Naive thymus-derived CD4-positive, alpha-beta T cell (primary cell): ENCODE measurements at regions not wholly inside any gene's neighbourhood (a gene's known extent, or its start where the extent isn't known, plus 50 kb on each side); places are given as distances from the start of the nearest gene placed in this dataset.

ENCODE experiments used
- ATAC-seq: fragments of 150-1000 bp; cut with Tn5 transposase; 2 replicates; pipeline ENCODE4 v1.10.0; 2021; ENCODE audit warnings: mild to moderate bottlenecking, moderate library complexity
- CTCF ChIA-PET: fragments of 350-600 bp; sonication (Branson Sonifier 250); formaldehyde crosslinking; loops from one replicate; lab custom pipeline; 2021; ENCODE audit warnings: antibody characterized with exemption; lab: Charles Lee
- POLR2A ChIA-PET: fragments of 350-600 bp; sonication (Branson Sonifier 250); formaldehyde crosslinking; loops from one replicate; lab custom pipeline; 2021; ENCODE audit warnings: antibody characterized with exemption, inconsistent platforms; lab: Charles Lee
- DNase-seq, 9 donors: peaks; one replicate each; pipeline versions ENCODE4 v3.0.0 to v3.0.0-alpha.2; 2020 to 2022; ENCODE audit warnings: mixed read lengths in 1 of 9
- H3K27ac ChIP-seq: one replicate; pipeline ENCODE4 v1.7.0; 2013; ENCODE audit warnings: mild to moderate bottlenecking, low read depth, low read length, moderate library complexity
- H3K27me3 ChIP-seq, 2 donors: one replicate each; pipeline ENCODE4 v1.7.0; 2013; ENCODE audit warnings: low read length in 2 of 2, mild to moderate bottlenecking in 2 of 2, moderate library complexity in 2 of 2; ENCODE audit not compliant: control insufficient read depth in 2 of 2, insufficient read depth in 2 of 2
- H3K36me3 ChIP-seq, 3 experiments: 1 replicate in 2 of 3; 2 replicates in 1 of 3; pipeline ENCODE4 v1.7.0; 2013; ENCODE audit warnings: low read length in 3 of 3, mild to moderate bottlenecking in 3 of 3, moderate library complexity in 1 of 3; ENCODE audit not compliant: insufficient read depth in 3 of 3, control insufficient read depth in 2 of 3
- H3K4me1 ChIP-seq, 2 donors: one replicate each; pipeline ENCODE4 v1.7.0; 2013; ENCODE audit warnings: low read length in 2 of 2, mild to moderate bottlenecking in 2 of 2, moderate library complexity in 1 of 2; ENCODE audit not compliant: control insufficient read depth in 2 of 2, insufficient read depth in 2 of 2
- H3K4me3 ChIP-seq: 2 replicates; pipeline ENCODE4 v1.7.0; 2013; ENCODE audit warnings: mild to moderate bottlenecking, low read length
- H3K9me3 ChIP-seq, 3 experiments: 1 replicate in 2 of 3; 2 replicates in 1 of 3; pipeline ENCODE4 v1.7.0; 2013; ENCODE audit warnings: low read length in 3 of 3; ENCODE audit not compliant: control insufficient read depth in 2 of 3
- H3K27ac Mint-ChIP-seq, 9 donors: one replicate each; pipeline ENCODE4 v1.8.0; 2020 to 2022; ENCODE audit warnings: mixed read lengths in 9 of 9, mild to moderate bottlenecking in 8 of 9, moderate library complexity in 5 of 9, inconsistent platforms in 2 of 9
- H3K27me3 Mint-ChIP-seq, 5 donors: one replicate each; pipeline ENCODE4 v1.8.0; 2021 to 2022; ENCODE audit warnings: mixed read lengths in 5 of 5, mild to moderate bottlenecking in 1 of 5
- H3K36me3 Mint-ChIP-seq, 5 donors: one replicate each; pipeline ENCODE4 v1.8.0; 2020 to 2022; ENCODE audit warnings: mixed read lengths in 5 of 5, mild to moderate bottlenecking in 3 of 5, inconsistent platforms in 1 of 5
- H3K4me1 Mint-ChIP-seq, 7 donors: one replicate each; pipeline ENCODE4 v1.8.0; 2020 to 2022; ENCODE audit warnings: mixed read lengths in 7 of 7, mild to moderate bottlenecking in 3 of 7, inconsistent platforms in 1 of 7
- H3K4me3 Mint-ChIP-seq, 10 donors: one replicate each; pipeline ENCODE4 v1.8.0; 2020 to 2022; ENCODE audit warnings: mild to moderate bottlenecking in 10 of 10, mixed read lengths in 10 of 10, moderate library complexity in 6 of 10, inconsistent platforms in 2 of 10
- H3K9me3 Mint-ChIP-seq, 11 donors: one replicate each; pipeline ENCODE4 v1.8.0; 2020 to 2022; ENCODE audit warnings: mixed read lengths in 11 of 11, mild to moderate bottlenecking in 4 of 11, inconsistent platforms in 1 of 11, moderate library complexity in 1 of 11
- intact Hi-C, 2 donors: fragments of 100-400 bp; cut with micrococcal nuclease; formaldehyde crosslinking; loops; one replicate each; pipeline ENCODE4 v1.15.1; 2023

DNA sequence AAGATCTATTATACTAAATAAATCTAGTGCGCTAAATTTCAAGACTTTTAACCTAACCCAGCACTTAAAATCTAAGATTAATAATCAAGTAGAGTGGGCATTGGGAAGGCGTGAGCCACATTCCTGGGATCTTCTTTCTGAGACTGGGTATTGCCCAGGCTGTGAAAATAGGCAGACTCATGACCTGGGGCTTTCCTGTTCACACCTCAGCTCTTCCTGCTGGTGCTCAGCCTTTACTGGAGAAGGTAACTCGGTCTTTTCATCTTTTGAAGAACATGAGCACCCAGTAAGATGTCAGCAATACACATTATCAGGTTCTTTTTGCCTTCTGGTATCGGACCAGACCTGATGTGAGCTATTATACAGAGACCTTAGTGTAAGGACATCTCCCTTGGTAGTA lies 500.5 kb downstream of the PLCL1 start:
- Histone ChIP-seq H3K4me1 (no peaks in the 10 kb centered on the region), H3K4me3 (no peak overlapping the region), H3K36me3 (no peaks in the 10 kb centered on the region), H3K27me3 (no peaks in the 10 kb centered on the region), H3K9me3 (no peaks in the 10 kb centered on the region), H3K27ac (no peak overlapping the region)
- DNase-seq (no peak), ATAC-seq (no peak)
- peaks cover 0 to 2% (median 0%) of the 10 kb centered on the region in 7 donors for H3K4me1 Mint-ChIP-seq
- H3K27me3 Mint-ChIP-seq, result peaks cover 9 to 33% (median 13%) of the 10 kb centered on the region in 5 donors
- ChIA-PET POLR2A (no interaction called here), CTCF (interaction anchor here (1.6 kb wide), 1 partner anchor 8 kb away, joined by 5 read pairs; no protein-coding TSS in a partner anchor)
- H3K4me3 Mint-ChIP-seq, result no peak overlapping the region
- no peak overlapping the region for H3K27ac Mint-ChIP-seq
- intact Hi-C loops, result loop anchor here in 1 of 2 donors (5.0 kb wide), 1 partner anchor 1668 kb away; the partner anchor contains the start of gene CCDC150
- H3K36me3 Mint-ChIP-seq, result no peaks in the 10 kb centered on the region
- no peaks in the 10 kb centered on the region for H3K9me3 Mint-ChIP-seq

DNA sequence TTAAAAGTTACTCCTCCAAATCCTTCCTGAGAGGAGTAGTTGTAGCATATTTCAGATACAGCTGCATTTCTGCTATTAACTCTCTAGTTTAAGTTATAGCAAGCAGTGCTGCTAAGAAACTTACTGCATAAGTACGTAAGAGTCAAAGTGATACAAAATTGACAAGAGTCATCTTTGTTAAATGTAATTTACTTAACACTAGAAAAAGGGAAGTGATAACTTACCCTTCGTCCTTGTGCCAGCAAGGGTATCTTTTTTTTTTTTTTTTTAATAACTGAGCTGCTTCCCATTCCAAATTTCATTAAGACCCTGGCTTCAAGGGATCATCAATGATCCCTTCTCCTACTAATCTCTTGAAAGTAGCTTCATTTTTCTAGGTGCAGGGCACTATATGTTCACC lies 493.0 kb downstream of the PLCL1 start:
- Mint-ChIP-seq H3K27me3 (peaks cover 4 to 14% (median 7%) of the 10 kb centered on the region in 5 donors), H3K27ac (no peak overlapping the region), H3K4me1 (peaks cover 0 to 5% (median 0%) of the 10 kb centered on the region in 7 donors), H3K4me3 (no peak overlapping the region), H3K36me3 (peaks cover 0 to 3% (median 0%) of the 10 kb centered on the region in 5 donors), H3K9me3 (no peaks in the 10 kb centered on the region)
- Histone ChIP-seq H3K9me3 (no peaks in the 10 kb centered on the region), H3K36me3 (no peaks in the 10 kb centered on the region), H3K27ac (no peak overlapping the region), H3K27me3 (no peaks in the 10 kb centered on the region), H3K4me1 (no peaks in the 10 kb centered on the region), H3K4me3 (no peak overlapping the region)
- ChIA-PET CTCF (interaction anchor here (0.6 to 3.6 kb wide), 16 partner anchors 8 to 1443 kb away, joined by 3 to 32 read pairs (median 3); partner anchors contain the start of genes MARS2 and PLCL1), POLR2A (interaction anchor here (0.7 kb wide), 2 partner anchors 488 to 784 kb away, joined by 3 read pairs; no protein-coding TSS in a partner anchor)
- intact Hi-C loops, result loop anchor here (2.0 to 10.0 kb wide), 6 partner anchors 171 to 2003 kb away; partner anchors contain the start of gene SF3B1 (in 1 of the 2)
- DNase-seq (no peak), ATAC-seq (no peak)

DNA sequence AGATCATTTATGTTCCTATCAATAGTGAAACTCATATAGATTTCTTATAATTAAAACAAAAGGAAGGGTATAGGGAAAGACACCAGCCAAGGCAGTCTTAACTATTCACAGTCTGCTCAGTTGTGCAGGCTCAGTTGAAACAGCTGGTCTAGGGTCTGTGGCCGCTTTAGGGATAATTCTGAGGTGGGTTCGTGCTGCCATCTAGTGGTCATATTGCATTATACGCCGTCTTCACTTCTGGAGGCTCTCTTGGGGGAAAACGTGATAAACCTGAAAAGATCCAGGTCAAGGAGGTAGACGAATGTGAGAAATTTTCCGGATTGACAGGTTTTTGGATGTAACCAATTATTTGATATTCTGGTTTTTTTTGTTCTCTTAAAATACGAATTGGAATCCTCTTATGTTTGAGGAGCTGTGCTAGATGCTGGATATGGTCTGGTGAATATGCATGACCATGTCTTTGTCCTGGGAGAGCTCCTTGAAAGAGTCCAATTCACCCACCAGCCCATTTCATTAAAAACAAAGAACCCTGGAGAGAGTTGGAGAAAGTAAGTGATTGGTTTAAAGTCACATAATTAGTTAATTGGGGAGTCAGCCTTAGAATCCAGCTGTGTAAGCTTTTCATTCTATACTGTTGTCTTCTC lies 492.4 kb downstream of the PLCL1 start:
- intact Hi-C loops, result loop anchor here (1.0 to 10.0 kb wide), 12 partner anchors 169 to 2002 kb away; partner anchors contain the start of genes HSPD1 (in 1 of the 2) and SF3B1 (in 1 of the 2)
- Mint-ChIP-seq H3K4me1 (peaks cover 0 to 5% (median 0%) of the 10 kb centered on the region in 7 donors), H3K4me3 (peak overlapping the region in 1 of 10 donors; percentile 8), H3K27ac (peak overlapping the region in 1 of 9 donors; percentile 41), H3K9me3 (no peaks in the 10 kb centered on the region), H3K27me3 (peaks cover 7 to 19% (median 8%) of the 10 kb centered on the region in 5 donors), H3K36me3 (peaks cover 0 to 3% (median 0%) of the 10 kb centered on the region in 5 donors)
- H3K27ac ChIP-seq, result no peak overlapping the region
- ATAC-seq, result peak; percentile 84
- ChIA-PET POLR2A (interaction anchor here (0.7 to 1.5 kb wide), 3 partner anchors 488 to 784 kb away, joined by 3 to 10 read pairs (median 3); partner anchors contain the start of gene PLCL1), CTCF (interaction anchor here (0.6 to 3.6 kb wide), 20 partner anchors 8 to 1443 kb away, joined by 3 to 32 read pairs (median 3); partner anchors contain the start of genes MARS2 and PLCL1)
- H3K27me3 ChIP-seq, result no peaks in the 10 kb centered on the region
- H3K36me3 ChIP-seq, result no peaks in the 10 kb centered on the region
- H3K4me3 ChIP-seq, result no peak overlapping the region
- no peaks in the 10 kb centered on the region for H3K4me1 ChIP-seq
- no peaks in the 10 kb centered on the region for H3K9me3 ChIP-seq
- peak; percentile 11 to 67 (median 54) for DNase-seq

DNA sequence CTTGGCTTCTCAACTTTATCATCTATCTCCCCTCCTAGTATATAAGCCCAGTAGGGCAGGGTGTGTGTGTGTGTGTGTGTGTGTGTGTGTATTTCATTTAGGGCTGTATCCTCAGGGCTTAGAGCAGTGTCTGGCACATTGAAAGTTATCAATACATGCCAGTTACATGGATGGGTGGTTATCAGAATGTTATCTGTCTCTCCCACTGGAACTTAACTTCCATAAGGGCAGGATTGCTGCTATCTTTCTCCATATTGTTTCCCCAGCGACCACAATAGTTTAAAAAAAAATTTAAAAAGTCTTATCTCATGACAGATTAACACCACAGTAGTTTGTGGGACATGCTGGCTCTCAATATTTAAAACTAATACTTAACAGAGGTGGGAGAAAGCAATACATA lies 488.9 kb downstream of the PLCL1 start:
- CTCF ChIA-PET, result interaction anchor here (0.8 kb wide), 1 partner anchor 166 kb away, joined by 5 read pairs; no protein-coding TSS in a partner anchor
- H3K4me1 Mint-ChIP-seq, result peaks cover 0 to 5% (median 0%) of the 10 kb centered on the region in 7 donors
- intact Hi-C loops, result loop anchor here in 1 of 2 donors (10.0 kb wide), 3 partner anchors 308 to 1998 kb away; partner anchors contain the start of gene SF3B1
- Histone ChIP-seq H3K36me3 (no peaks in the 10 kb centered on the region), H3K9me3 (no peaks in the 10 kb centered on the region), H3K4me3 (no peak overlapping the region), H3K4me1 (no peaks in the 10 kb centered on the region), H3K27me3 (no peaks in the 10 kb centered on the region), H3K27ac (no peak overlapping the region)
- H3K27ac Mint-ChIP-seq, result no peak overlapping the region
- H3K9me3 Mint-ChIP-seq, result no peaks in the 10 kb centered on the region
- ATAC-seq (no peak), DNase-seq (no peak)
- H3K36me3 Mint-ChIP-seq, result peaks cover 0 to 3% (median 0%) of the 10 kb centered on the region in 5 donors
- H3K4me3 Mint-ChIP-seq, result no peak overlapping the region
- peaks cover 4 to 21% (median 11%) of the 10 kb centered on the region in 5 donors for H3K27me3 Mint-ChIP-seq
- POLR2A ChIA-PET, result no interaction called here

DNA sequence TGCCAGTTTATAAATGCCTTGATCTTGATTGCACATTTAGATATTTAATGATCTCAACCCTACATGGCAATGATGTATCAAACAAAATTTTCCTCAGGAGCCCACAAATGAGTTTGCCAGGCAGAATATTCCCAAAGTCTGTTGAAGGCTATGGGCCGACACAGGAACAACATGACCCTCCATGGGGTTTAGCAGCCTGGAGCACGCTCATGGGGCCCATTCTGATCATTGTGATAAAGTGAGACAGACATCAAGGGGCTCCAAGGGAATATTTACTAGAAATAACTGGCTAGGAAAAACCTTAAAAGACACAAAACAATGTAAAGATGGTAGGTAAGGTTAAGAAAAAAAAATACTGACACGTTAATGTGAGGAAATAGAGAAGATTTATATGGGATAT lies 485.4 kb downstream of the PLCL1 start:
- peaks cover 19 to 23% (median 22%) of the 10 kb centered on the region in 5 donors for H3K27me3 Mint-ChIP-seq
- DNase-seq, result no peak

DNA sequence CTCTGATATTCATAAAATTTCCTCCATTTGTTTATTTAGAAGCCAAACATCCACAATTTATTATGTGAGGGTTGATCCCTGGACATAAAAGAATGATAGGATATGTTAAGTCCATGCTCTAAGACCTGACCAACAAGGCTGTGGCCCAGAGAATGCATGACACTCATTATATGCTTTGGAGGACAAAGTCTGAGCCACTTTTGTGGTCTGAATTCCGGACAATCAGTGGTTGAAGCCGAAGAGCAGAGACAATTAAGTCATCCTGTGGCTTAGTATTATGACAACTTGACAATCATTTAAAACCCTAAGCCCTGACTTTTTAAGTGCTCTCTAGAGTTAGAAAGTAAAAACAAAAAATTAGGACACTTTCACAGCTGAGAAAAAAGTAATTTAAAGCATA lies 483.3 kb downstream of the PLCL1 start:
- Mint-ChIP-seq H3K4me1 (no peaks in the 10 kb centered on the region), H3K27ac (no peak overlapping the region), H3K4me3 (no peak overlapping the region), H3K9me3 (no peaks in the 10 kb centered on the region), H3K27me3 (peaks cover 20 to 36% (median 32%) of the 10 kb centered on the region in 5 donors), H3K36me3 (no peaks in the 10 kb centered on the region)
- intact Hi-C loops, result no loop called here
- CTCF ChIA-PET, result no interaction called here
- Histone ChIP-seq H3K9me3 (no peaks in the 10 kb centered on the region), H3K4me3 (no peak overlapping the region), H3K27me3 (no peaks in the 10 kb centered on the region), H3K4me1 (no peaks in the 10 kb centered on the region), H3K36me3 (no peaks in the 10 kb centered on the region), H3K27ac (no peak overlapping the region)
- DNase-seq (no peak), ATAC-seq (no peak)
- POLR2A ChIA-PET, result no interaction called here

More for the DNA sequence above, 485.4 kb downstream of the PLCL1 start:
- no peaks in the 10 kb centered on the region for H3K27me3 ChIP-seq
- no peaks in the 10 kb centered on the region for H3K9me3 ChIP-seq
- no peak for ATAC-seq
- no peaks in the 10 kb centered on the region for H3K9me3 Mint-ChIP-seq
- H3K4me3 Mint-ChIP-seq, result no peak overlapping the region
- no peaks in the 10 kb centered on the region for H3K36me3 ChIP-seq
- POLR2A ChIA-PET, result no interaction called here
- H3K36me3 Mint-ChIP-seq, result peaks cover 0 to 3% (median 0%) of the 10 kb centered on the region in 5 donors
- no peak overlapping the region for H3K27ac Mint-ChIP-seq
- CTCF ChIA-PET, result interaction anchor here (0.7 kb wide), 1 partner anchor 1179 kb away, joined by 3 read pairs; no protein-coding TSS in a partner anchor
- no peak overlapping the region for H3K4me3 ChIP-seq
- no peaks in the 10 kb centered on the region for H3K4me1 Mint-ChIP-seq
- H3K4me1 ChIP-seq, result no peaks in the 10 kb centered on the region
- no peak overlapping the region for H3K27ac ChIP-seq
- intact Hi-C loops, result loop anchor here in 1 of 2 donors (10.0 kb wide), 3 partner anchors 305 to 1995 kb away; partner anchors contain the start of gene SF3B1
